ENCODE measurements at regions not wholly inside any gene's neighbourhood (a gene's known extent, or its start where the extent isn't known, plus 50 kb on each side); places are given as distances from the start of the nearest gene placed in this dataset.
"Not testable (repeated sequence)": the region's sequence is repeated elsewhere in the genome, so short reads cannot be mapped to it uniquely, and the experiment has no call there.

GRCh38 chrX:96578781-96579180 lies 105.9 kb upstream of the DIAPH2 start:
- intact Hi-C loops (cut with micrococcal nuclease) = no loop called here
- Mint-ChIP-seq H3K9me3 (ENCODE audit: unreplicated experiment) (no peaks in the 10 kb centered on the region), H3K4me3 (ENCODE audit: unreplicated experiment) (no peak overlapping the region), H3K4me1 (ENCODE audit: insufficient read depth, unreplicated experiment) (no peaks in the 10 kb centered on the region), H3K36me3 (ENCODE audit: insufficient read depth, unreplicated experiment) (no peaks in the 10 kb centered on the region), H3K27me3 (ENCODE audit: insufficient read depth, unreplicated experiment) (peaks cover 46% of the 10 kb centered on the region), H3K27ac (ENCODE audit: low read depth, unreplicated experiment) (no peak overlapping the region)
- no peak for DNase-seq (ENCODE audit: unreplicated experiment)
- TF ChIP-seq CTCF (IDR thresholded peaks at IDR 0.05; ENCODE audit: unreplicated experiment) = no peak
- POLR2A ChIA-PET = no interaction called here
- no TSS peak for BruUV-seq (replicated peaks)
- CTCF ChIA-PET = interaction anchor here (0.6 kb wide), 1 partner anchor 805 kb away, joined by 3 read pairs; no protein-coding TSS in a partner anchor

GRCh38 chrX:96579252-96579651 lies 105.4 kb upstream of the DIAPH2 start:
- intact Hi-C loops (cut with micrococcal nuclease) = no loop called here
- H3K27ac Mint-ChIP-seq (ENCODE audit: low read depth, unreplicated experiment) = no peak overlapping the region
- ChIA-PET POLR2A (no interaction called here), CTCF (interaction anchor here (0.6 kb wide), 1 partner anchor 806 kb away, joined by 3 read pairs; no protein-coding TSS in a partner anchor)
- no peaks in the 10 kb centered on the region for H3K9me3 Mint-ChIP-seq (ENCODE audit: unreplicated experiment)
- no peaks in the 10 kb centered on the region for H3K4me1 Mint-ChIP-seq (ENCODE audit: insufficient read depth, unreplicated experiment)
- no peak for TF ChIP-seq CTCF (IDR thresholded peaks at IDR 0.05; ENCODE audit: unreplicated experiment)
- H3K4me3 Mint-ChIP-seq (ENCODE audit: unreplicated experiment) = no peak overlapping the region
- no TSS peak for BruUV-seq (replicated peaks)
- no peaks in the 10 kb centered on the region for H3K36me3 Mint-ChIP-seq (ENCODE audit: insufficient read depth, unreplicated experiment)
- peaks cover 46% of the 10 kb centered on the region for H3K27me3 Mint-ChIP-seq (ENCODE audit: insufficient read depth, unreplicated experiment)
- DNase-seq (ENCODE audit: unreplicated experiment) = no peak

- intact Hi-C loops (cut with micrococcal nuclease) = no loop called here
- H3K4me1 Mint-ChIP-seq (ENCODE audit: insufficient read depth, unreplicated experiment) = no peaks in the 10 kb centered on the region
- no peak overlapping the region for H3K27ac Mint-ChIP-seq (ENCODE audit: low read depth, unreplicated experiment)
Observed at GRCh38 chrX:96590403-96590802, 94.2 kb upstream of the DIAPH2 start.

GRCh38 chrX:96591421-96591820 lies 93.2 kb upstream of the DIAPH2 start:
- Mint-ChIP-seq H3K9me3 (ENCODE audit: unreplicated experiment) (peaks cover 6% of the 10 kb centered on the region), H3K27ac (ENCODE audit: low read depth, unreplicated experiment) (no peak overlapping the region), H3K4me3 (ENCODE audit: unreplicated experiment) (no peak overlapping the region), H3K36me3 (ENCODE audit: insufficient read depth, unreplicated experiment) (no peaks in the 10 kb centered on the region), H3K4me1 (ENCODE audit: insufficient read depth, unreplicated experiment) (no peaks in the 10 kb centered on the region), H3K27me3 (ENCODE audit: insufficient read depth, unreplicated experiment) (peaks cover 21% of the 10 kb centered on the region)
- no peak for DNase-seq (ENCODE audit: unreplicated experiment)
- BruUV-seq (replicated peaks) = no TSS peak
- POLR2A ChIA-PET = no interaction called here
- CTCF ChIA-PET = interaction anchor here (0.7 kb wide), 1 partner anchor 40 kb away, joined by 3 read pairs; no protein-coding TSS in a partner anchor
- intact Hi-C loops (cut with micrococcal nuclease) = no loop called here
- no peak for TF ChIP-seq CTCF (IDR thresholded peaks at IDR 0.05; ENCODE audit: unreplicated experiment)

More at GRCh38 chrX:96590403-96590802, 94.2 kb upstream of the DIAPH2 start:
- Mint-ChIP-seq H3K27me3 (ENCODE audit: insufficient read depth, unreplicated experiment) (peaks cover 15% of the 10 kb centered on the region), H3K9me3 (ENCODE audit: unreplicated experiment) (peaks cover 6% of the 10 kb centered on the region), H3K36me3 (ENCODE audit: insufficient read depth, unreplicated experiment) (no peaks in the 10 kb centered on the region), H3K4me3 (ENCODE audit: unreplicated experiment) (no peak overlapping the region)
- CTCF ChIA-PET = no interaction called here
- no peak for TF ChIP-seq CTCF (IDR thresholded peaks at IDR 0.05; ENCODE audit: unreplicated experiment)
- no peak for DNase-seq (ENCODE audit: unreplicated experiment)
- no TSS peak for BruUV-seq (replicated peaks)
- POLR2A ChIA-PET = no interaction called here

- intact Hi-C loops (cut with micrococcal nuclease); POLR2A ChIA-PET; DNase-seq (ENCODE audit: unreplicated experiment); CTCF ChIA-PET; H3K4me3 Mint-ChIP-seq (ENCODE audit: unreplicated experiment); H3K36me3 Mint-ChIP-seq (ENCODE audit: insufficient read depth, unreplicated experiment); BruUV-seq (replicated peaks); H3K4me1 Mint-ChIP-seq (ENCODE audit: insufficient read depth, unreplicated experiment); H3K27ac Mint-ChIP-seq (ENCODE audit: low read depth, unreplicated experiment): not testable (repeated sequence)
- Mint-ChIP-seq H3K9me3 (ENCODE audit: unreplicated experiment) (peaks cover 12% of the 10 kb centered on the region), H3K27me3 (ENCODE audit: insufficient read depth, unreplicated experiment) (peaks cover 50% of the 10 kb centered on the region)
Observed at GRCh38 chrX:96597847-96598246, 86.8 kb upstream of the DIAPH2 start.

Measured in MCF 10A (cell line).